ENCODE measurements at regions not wholly inside any gene's neighbourhood (a gene's known extent, or its start where the extent isn't known, plus 50 kb on each side); places are given as distances from the start of the nearest gene placed in this dataset.
"Not testable (repeated sequence)": the region's sequence is repeated elsewhere in the genome, so short reads cannot be mapped to it uniquely, and the experiment has no call there.

DNA sequence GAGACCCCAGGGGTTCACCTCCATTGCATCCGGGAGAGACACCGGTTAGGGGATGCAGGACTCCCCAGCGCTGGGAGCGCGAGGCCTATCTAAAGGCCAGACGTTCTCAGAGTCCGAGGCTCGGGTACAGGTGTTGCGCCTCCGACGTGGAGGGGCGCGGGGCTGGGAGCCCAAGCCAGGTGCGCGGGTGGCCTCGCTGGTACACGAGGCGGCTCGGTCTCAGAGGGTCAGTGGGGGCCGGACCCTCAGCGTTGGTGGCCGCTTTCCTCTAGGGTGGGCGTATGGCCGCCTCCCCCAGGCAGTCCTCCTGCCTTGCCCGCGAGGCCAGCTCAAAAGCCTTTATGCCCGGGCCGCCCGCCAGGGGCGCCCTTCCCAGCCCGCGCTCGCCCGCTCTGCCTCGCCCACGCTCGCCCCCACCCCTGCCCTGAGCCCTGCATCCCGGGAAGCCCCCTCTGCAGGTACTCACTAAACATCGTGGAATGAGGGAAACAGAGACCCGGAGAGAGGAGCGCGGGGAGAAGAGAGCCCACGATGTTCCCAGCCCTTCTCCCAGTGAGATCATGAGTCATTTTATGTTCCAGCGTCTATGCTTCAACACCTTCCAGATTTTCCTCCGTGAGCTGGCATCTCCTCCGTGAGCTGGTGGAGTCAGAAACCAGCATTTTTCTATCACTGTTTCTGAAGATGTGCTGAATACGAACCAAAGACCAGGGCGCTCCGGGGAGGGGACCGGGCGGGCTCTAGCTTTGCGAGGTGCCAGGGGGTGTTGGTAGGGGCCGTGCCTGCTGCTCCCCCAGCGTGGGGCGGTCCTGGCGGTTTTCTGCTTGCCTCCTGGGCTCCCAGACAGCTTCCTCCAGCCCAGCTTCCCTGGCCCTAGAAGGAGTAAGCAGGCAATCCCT, 73.8 kb downstream of the DIO3 start:
- DNase-seq (ENCODE audit: low spot score): no peak

DNA sequence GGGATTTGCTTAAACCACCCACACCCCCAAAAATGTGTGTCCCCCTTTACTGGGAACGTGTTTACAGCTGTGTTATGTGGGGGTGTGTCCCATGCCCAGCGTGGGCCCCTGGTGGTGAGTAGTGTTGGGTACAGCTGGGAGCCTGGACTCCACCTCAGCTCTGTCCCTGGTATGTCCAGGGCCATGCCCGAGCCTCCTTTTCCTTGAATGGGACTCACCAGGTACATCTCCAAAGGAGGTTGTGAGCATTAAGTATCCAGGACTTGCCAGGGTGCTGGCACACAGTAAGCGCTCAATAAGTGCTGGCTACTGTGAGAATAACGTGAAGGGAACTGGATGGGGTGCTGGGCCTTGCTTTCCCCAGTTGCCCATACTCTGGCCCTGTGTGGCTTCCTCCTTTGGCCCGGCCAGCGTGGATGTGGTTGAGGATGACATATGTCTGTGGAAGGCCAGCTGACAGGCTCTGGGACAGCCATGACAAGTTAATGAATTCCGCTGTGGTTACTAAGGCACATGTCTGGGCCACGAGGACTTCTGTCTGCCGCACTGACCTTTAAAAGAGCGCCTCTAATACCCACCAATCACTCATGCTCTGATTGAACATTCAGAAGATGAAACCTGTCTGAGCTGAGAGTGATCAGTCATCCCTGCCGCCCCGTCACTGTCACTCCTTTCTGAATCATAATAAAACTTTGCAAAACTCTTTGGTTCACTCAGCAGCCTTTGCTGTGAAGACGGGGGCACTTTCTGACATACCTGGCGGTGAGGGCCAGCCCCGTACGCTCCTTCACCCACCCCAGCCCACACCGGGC, 74.7 kb downstream of the DIO3 start:
- DNase-seq (ENCODE audit: low spot score): no peak

DNA sequence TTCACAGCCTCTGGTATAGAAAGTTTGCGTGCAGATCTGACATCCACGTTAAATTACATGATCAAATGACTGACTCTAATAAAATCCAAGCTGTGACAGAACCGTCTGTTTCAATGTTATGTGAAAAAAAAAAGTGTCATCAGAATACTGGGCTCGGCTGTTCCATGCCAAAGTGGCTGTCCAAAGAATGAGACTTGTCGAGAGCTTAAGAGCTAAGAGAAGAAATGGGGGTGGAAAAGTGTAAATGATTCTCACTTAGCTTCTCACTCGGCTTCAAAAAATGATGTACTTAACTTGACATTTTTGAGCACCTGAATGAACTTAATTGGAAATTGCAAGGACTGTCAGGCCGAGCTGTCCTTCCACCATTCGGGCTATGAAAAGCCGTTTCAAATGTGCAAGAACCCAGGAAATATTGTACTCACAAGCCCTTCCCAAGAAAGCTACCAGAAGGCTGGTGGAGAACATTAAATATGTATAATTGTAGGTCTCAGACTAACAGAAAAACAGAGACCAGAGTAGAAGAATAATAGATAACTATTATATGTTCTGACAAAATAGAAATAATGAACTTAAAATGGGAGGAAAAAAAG, 78.0 kb downstream of the DIO3 start:
- DNase-seq (ENCODE audit: low spot score): no peak

DNA sequence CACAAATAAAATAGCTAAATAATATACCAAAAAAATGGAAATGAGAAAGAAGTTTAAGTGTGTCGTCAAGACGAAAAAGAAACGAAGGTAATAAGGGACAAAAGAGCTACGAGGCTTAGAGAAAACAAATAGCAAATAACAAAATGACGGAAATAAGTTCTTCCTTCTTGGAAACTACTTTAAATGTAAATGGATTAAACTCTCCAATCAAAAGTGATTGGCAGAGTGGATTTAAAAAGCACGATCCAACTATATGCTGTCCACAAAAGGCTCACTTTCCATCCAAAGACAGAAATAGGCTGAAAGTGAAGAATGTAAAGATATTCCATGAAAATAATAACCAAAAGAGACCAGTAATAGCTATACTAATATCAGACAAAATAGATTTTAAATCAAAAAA, 82.4 kb downstream of the DIO3 start:
- DNase-seq (ENCODE audit: low spot score): no peak

DNA sequence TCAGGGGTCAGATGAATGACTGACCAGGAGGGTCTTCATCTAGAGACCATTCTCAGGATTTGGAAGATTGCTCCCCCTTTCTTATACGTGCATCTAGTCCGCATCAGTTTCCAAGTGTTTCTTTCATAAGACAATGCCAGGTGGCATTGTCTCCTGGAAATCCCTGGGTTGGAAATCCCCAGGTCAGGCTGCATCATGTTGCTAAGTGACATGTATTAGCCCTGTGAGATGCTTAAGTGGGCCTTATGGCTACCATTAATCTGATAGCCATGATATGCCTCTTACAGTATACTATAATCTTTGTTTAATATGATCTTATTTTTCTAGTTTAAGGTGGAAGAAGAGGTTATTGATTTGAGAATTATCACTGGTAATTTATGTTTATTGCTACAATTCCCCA, 92.8 kb downstream of the DIO3 start:
- no peak for DNase-seq (ENCODE audit: low spot score)

DNA sequence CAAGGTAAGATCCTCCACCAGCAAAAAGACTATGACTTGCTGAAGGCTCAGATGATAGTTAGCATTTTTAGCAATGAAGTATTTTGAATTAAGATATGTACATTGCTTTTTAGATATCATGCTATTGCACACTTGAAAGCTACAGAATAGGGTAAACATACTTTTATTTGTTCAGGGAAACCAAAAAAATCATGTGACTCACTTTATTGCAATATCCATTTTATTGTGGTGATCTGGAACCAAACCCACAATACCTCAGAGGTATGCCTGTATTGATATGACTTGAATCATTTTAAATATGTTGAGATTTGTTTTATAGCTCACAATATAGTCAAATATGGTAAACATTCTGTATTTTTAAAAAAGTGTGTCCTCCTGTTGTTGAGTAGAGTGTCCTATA, 96.1 kb downstream of the DIO3 start:
- DNase-seq (ENCODE audit: low spot score): no peak

DNA sequence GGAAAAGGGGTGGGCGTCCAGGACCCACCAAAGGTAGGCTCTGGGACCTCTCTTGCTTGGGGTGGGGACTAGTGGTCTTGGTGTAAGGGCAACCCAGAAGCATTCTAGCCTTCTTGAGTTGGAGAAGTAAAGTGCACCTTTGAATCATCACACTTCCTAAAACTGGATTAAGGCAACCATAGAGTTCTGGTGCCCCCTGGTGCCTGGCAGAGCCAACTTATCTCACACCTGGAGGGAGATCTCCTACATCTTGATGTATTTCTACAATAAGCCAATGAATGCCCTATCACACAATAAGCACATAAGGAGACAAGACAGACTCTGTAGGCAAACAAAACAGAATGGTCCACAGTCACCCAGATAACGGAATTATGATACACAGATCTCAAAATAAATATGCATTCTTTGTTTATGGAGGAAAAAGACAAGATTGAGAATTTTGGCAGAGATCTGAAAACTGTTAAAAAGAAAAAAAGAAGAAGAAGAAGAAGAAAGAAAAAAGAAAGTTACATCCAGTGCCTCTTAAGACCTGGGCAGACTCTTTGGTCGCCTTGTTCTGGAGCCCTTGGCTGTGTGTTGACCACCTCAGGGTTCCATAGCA, 95.9 kb upstream of the PPP2R5C start:
- DNase-seq (ENCODE audit: low spot score): peak; percentile 20

DNA sequence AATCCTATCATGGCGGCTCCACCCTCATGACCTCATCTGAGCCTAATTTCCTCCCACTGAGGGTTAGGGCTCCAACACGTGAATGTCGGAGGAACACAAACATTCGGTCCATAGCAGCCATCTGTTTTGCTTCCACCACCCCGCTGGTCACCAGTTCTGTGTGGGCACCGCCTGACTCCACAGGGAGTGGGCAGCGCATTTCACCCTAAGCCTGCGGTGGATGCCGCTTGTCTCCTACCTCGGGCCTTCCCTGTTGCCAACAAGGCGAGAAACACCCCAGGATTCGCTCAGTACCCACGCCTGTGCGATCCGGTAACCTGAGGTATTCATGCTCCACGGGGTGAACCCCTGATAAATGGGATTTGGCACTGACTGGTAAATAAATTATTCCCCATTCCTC, 95.2 kb upstream of the PPP2R5C start:
- no peak for DNase-seq (ENCODE audit: low spot score)

DNA sequence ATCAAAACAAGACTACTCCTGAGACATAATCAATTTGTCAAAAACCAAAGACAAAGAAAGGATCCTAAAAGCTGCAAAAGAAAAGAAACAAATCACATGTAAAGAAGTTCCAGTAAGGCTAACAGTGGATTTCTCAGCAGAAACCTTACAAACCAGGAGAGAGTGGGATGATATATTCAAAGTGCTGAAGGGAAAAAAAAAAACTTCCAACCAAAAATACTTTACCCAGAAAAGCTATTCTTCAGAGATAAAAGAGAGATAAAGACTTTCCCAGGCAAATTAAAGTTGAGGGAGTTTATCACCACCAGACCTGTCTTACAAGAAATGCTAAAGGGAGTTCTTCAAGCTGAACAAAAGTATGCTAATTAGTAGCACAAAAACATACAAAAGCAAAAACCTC, 91.9 kb upstream of the PPP2R5C start:
- no peak for DNase-seq (ENCODE audit: low spot score)

DNA sequence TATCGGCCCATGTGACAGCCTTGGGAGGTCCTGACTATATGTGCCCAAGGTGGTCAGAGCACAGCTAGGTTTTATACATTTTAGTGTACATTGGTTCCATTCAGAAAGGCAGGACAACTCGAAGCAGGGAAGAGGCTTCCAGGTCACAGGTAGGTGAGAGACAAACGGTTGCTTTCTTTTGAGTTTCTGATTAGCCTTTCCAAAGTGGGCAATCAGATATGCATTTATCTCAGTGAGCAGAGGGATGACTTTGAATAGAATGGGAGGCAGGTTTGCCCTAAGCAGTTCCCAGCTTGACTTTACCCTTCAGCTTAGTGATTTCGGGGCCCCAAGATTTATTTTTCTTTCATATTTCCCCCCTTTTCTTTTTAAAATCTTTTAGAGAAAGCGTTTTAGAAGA, 87.6 kb upstream of the PPP2R5C start:
- DNase-seq (ENCODE audit: low spot score): no peak

DNA sequence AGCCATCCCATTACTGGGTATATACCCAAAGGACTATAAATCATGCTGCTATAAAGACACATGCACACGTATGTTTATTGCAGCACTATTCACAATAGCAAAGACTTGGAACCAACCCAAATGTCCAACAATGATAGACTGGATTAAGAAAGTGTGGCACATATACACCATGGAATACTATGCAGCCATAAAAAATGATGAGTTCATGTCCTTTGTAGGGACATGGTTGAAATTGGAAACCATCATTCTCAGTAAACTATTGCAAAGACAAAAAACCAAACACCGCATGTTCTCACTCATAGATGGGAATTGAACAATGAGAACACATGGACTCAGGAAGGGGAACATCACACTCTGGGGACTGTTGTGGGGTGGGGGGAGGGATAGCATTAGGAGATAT, 85.7 kb upstream of the PPP2R5C start:
- not testable (repeated sequence) for DNase-seq (ENCODE audit: low spot score)

DNA sequence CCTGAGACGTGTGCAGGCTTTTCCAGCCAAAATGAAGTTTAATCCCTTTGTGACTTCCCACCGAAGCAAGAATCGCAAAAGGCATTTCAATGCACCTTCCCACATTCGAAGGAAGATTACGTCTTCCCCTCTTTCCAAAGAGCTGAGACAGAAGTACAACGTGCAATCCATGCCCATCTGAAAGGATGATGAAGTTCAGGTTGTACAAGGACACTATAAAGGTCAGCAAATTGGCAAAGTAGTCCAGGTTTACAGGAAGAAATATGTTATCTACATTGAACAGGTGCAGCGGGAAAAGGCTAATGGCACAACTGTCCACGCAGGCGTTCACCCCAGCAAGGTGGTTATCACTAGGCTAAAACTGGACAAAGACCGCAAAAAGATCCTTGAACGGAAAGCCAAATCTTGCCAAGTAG, 83.6 kb upstream of the PPP2R5C start:
- not testable (repeated sequence) for DNase-seq (ENCODE audit: low spot score)

DNA sequence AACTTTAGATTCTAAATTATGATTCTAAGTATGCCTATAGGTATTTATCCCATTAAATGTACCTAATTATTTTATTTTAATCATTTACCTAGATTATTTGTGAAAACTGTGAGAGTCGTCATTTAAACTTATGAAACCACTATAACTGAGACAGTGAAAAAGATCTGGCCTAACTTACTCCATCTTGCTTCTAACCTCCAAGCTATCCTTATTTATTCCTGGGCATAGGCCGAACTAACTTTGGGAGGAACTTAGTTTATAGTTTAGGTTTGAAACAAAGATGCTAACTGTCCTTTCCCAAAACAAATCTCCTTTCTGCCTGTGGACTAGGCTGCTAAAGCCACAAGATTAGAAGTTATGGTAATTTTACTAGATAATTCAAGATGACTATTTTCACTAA, 79.7 kb upstream of the PPP2R5C start:
- no peak for DNase-seq (ENCODE audit: low spot score)

DNA sequence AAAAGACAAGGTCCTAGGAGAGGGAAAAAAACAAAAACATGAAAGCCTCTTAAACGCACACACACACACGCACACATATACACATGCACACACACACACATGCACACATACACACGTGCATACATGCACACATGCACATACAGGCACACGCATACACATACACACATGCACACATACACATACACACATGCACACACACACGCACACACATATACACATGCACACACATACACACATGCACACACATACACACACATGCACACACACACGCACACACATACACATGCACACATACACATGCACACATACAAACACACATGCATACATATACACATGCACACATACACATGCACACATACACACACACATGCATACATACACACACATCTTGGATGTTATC, 78.1 kb upstream of the PPP2R5C start:
- no peak for DNase-seq (ENCODE audit: low spot score)

DNA sequence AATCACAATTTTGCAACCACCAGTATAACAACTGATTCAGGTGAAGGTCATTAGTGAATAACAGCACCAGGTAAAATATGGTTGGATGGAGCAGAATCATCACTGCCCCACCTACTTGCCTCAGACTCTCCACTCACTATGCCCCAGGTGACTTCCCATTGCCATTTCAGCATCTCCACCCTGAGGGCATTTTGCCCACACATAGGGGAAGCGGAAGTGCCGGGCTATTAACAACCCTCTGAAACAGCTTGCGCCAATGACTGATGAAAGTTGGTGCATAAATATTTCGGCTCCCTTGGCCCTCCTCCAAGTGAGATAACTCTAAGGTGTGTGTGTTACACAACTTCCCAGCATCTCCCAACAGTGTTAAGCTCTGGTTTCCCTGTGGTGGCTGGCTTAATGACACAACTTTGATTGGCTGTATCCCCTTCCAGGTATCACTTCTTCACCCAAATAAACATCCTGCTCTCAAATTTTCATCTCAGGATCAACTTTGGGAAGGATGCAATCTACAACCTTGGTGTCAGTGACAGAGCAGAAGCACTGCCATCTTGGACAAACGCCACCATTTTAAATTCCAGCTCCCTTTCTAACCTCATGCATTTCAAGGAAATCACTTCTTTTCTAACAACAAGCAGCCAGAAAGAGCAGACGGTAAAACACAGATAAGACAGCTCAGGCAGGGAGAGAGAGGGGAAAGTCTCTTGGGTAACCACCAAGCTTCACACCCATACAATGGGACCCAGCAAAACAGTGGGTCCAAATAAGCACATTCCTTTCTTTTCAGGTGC, 73.6 kb upstream of the PPP2R5C start:
- DNase-seq (ENCODE audit: low spot score): no peak

DNA sequence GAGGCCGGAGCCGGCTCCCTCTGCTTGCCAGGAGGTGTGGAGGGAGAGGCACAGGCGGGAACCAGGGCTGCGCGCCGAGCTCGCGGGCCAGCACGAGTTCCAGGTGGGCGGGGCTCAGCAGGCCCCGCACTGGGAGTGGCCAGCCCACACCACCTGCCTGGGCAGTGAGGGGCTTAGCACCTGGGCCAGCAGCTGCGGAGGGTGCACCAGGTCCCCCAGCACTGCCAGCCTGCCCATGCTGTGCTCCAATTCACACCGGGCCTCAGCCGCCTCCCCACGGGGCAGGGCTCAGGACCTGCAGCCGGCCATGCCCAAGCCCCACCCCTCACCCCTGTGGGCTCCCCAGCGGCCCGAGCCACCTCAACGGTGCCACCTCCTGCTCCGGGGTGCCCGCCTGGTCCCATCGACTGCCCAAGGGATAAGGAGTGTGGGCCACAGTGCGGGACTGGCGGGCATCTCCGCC, 72.4 kb upstream of the PPP2R5C start:
- DNase-seq (ENCODE audit: low spot score): no peak

DNA sequence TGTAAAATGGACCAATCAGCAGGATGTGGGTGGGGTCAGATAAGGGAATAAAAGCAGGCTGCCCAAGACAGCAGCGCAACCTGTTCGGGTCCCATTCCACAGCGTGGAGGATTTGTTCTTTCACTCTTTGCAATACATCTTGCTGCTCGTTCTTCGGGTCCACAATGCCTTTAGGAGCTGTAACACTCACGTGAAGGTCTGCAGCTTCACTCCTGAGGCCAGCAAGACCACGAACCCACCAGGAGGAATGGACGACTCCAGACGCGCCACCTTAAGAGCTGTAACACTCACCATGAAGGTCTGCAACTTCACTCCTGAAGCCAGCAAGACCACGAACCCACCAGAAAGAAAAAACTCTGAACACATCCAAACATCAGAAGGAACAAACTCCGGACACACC, 71.5 kb upstream of the PPP2R5C start:
- not testable (repeated sequence) for DNase-seq (ENCODE audit: low spot score)

DNA sequence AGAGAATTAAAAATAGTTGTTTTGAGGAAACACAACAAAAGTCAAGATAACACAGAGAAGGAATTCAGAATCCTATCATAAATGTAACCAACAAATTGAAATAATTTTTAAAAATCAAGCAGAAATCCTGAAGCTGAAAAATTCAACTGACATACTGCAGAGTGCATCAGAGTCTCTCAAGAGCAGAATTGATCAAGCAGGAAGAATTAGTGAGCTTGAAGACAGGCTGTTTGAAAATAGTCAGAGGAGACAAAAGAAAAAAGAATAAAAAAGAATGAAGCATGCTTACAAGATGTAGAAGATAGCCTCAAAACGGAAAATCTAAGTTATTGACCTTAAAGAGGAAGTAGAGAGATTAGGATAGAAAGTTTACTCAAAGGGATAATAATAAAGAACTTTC, 65.8 kb upstream of the PPP2R5C start:
- DNase-seq (ENCODE audit: low spot score): no peak

DNA sequence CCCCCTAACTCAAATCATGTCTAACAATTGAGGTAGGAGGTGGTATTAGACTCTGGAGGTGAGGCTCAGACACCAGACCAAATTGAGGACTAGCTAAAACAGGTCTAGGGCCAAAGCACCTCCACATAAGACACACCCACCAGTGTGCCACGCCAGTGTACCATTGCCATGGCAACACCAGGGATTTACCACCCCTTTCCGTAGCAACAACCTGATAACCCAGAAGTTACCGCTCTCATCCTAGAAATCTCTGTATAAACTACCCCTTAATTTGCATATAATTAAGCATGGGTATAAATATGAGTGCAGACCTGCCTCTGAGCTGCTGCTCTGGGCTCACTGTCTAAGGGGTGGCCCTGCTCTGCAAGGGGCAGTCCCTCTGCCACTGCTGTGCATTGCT, 57.4 kb upstream of the PPP2R5C start:
- DNase-seq (ENCODE audit: low spot score): no peak

DNA sequence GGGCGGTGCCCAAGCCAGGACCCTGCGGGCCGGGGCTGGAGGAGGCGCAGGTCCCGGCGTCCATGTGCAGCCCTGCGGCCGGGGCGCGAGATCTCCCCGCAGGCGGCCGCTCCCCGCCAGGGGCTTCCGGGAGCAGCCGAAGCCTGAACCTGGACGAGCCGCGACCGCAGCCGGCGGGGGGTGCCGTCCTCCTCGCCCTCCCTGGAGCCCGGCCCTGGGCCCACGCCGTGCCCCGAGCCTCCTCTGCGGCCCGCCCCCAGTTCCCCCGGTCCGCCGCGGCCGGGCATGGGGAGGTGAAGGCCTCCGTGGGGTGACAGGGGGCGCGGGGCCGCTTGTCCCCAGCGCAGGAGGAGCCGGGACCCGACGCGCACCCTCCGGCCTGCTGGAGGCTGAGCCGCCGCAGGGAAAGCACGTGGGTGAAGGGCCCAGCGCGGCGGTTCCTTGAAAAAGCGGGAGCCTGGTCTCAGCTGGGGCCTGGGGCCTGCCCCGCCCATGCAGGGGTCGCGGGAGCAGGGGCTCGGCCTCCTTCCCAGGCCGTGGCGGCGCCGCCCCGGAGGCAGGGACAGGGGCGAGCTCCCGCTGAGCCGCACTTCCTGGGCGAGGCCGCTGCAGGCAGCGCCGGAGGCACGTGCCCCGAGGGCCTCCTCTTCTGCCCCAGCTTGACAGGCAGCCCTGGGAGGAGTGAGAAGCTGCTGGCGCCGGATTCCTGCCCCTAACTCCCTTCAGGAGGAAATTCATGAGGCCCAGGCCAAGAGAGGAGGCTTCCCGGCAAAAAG, 55.6 kb upstream of the PPP2R5C start:
- DNase-seq (ENCODE audit: low spot score): no peak

Data from AG08396 (cell line).